ENCODE measurements at regions not wholly inside any gene's neighbourhood (a gene's known extent, or its start where the extent isn't known, plus 50 kb on each side); places are given as distances from the start of the nearest gene placed in this dataset.

DNA sequence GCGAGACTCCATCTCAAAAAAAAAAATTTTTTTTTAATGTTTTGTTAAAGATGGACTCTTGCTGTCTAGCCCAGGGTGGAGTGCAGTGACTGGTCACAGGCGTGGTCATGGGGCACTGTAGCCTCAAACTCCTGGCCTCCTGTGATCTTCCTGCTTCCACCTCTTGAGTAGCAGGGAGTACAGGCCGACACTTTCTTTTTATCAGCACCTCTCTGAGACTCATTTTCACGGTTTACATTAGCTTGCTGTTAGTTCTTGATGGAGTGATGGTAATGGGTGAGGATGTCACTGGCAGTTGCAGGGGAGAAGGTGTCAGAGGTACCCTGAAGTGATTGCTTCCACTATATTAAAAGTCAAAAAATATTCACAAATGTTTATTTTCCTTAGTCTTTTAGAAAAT is 95.3 kb upstream of the MTPN start:
- DNase-seq (ENCODE audit: low read depth), result no peak

DNA sequence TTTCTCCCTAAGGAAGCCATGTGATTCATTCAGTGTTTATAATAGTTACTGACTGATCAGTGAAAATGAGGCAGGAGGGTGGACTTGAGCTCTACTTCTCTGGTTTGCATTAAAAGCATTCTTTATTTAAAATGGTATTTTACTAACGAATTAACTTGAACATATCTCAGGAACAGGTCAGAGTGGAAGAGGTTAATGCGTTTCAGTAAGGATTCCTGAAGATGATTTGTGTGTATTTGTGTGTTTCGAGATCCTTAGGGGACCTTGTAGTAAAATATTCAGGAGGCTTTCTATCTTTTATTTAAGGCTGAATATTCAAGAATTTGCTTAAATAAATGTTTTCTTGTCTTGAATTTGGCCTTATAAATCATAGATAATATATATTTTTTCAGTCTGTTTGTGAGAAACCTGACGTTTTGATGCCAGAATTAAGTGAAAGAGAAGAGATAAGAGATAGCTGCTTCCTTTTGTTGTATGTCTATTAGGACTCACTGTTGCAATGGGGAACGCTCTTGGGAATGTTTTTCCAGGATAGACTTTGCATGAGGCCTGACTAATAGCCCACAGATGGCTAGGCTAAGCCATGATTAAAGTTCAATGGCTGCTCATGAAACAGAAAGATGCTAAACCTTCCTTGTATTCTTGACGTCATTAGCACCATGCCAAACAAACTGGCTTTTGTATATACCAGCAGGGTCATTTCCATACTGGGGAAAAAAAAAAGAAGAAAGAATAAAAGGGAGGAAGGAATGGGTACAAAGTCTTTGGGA is 93.8 kb upstream of the MTPN start:
- peak; percentile 30 for DNase-seq (ENCODE audit: low read depth)

GRCh38 chr7:136069840-136070529 is 92.8 kb upstream of the MTPN start:
- DNase-seq (ENCODE audit: low read depth), result no peak

DNA sequence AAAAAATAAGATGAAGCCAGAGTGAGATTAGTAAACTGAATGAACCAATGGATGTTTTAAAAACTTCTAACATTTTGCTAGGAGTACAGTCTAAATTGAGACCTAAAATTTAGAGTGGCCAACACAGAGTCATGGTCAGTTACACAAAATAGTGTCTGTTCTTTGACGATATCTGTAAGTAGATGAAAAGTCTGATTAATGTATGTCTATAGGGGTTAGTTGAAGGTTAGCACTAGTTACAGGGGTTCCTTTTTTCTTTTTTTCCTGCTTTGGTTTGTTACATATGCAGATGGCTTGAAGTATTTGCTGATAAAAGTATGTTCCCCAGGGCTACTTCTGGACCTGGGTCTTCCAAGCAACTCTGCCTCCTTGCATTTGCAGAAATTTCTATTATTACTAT is 90.1 kb upstream of the MTPN start:
- no peak for DNase-seq (ENCODE audit: low read depth)

GRCh38 chr7:136066304-136067143 is 89.4 kb upstream of the MTPN start:
- peak; percentile 57 for DNase-seq (ENCODE audit: low read depth)

DNA sequence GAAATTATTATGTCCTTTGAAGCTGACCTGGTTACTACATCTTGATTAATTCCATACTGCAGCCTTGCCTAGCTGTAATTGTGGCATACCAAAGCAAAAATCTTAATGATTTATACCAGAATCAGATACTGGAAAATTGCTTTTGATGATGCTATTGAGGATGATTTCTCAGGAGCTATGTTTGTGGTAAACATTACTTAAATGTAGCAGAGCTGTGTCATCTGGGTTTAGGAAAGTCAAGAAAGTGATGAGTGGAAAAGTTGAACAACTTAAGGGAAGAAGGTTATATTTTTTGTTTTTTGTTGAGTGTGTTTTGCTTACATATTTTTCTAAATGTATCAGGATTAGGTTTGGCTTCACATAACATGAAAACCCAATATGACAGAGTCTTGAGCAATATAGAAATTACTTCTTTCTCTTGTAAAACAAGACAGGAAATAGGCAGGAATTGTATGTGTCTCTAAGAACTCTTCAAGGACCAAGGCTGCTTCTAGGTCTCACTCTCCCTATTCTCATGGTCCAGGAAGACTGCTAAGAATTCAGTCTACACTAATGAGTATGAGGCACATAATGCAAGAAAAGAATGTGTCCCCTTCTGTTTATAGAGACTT is 87.6 kb upstream of the MTPN start:
- DNase-seq (ENCODE audit: low read depth), result no peak

GRCh38 chr7:136064081-136064480 is 86.9 kb upstream of the MTPN start:
- peak; percentile 38 for DNase-seq (ENCODE audit: low read depth)

GRCh38 chr7:136063326-136063666 is 86.1 kb upstream of the MTPN start:
- DNase-seq (ENCODE audit: low read depth), result no peak

GRCh38 chr7:136062625-136063325 is 85.6 kb upstream of the MTPN start:
- peak; percentile 85 for DNase-seq (ENCODE audit: low read depth)

- DNase-seq (ENCODE audit: low read depth), result peak; percentile 33
These were observed 84.3 kb upstream of the MTPN start for GRCh38 chr7:136061433-136061832.

DNA sequence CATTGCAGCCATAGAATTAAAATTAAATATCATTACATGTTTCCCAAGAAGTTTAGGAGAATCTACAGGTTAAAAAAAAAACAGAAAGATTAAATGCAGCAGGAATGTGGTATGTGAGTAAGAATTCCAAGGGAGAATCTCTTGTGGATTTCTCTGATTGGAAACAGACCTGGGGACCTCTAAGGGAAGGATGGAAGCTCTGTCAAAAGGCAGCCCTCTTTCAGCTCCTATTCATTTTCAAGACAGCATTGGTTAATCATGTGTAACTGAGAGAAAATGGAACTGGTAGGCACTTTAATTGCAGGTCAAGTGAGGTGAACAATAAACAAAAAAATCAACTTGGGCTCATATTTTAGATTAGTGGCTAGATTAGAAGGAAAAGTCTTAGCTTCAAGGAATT is 81.4 kb upstream of the MTPN start:
- DNase-seq (ENCODE audit: low read depth), result no peak

DNA sequence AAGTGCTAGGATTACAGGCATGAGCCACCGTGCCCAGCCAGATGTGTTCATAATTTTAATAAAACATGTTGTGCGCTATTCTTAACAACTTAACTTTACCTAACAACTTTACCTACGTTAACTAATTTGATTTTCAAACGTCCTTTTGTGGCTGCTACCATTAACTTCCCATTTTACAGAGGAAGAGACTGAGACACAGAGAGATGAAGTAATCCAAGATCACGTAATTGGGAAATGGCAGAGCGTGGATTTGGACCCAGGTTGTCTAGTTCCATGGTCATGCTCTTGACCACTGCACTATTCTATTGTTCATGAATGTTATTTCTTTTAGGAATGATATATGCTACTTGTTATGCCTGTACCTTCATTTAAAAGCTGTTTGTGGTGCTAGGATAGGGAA is 80.3 kb upstream of the MTPN start:
- no peak for DNase-seq (ENCODE audit: low read depth)

DNA sequence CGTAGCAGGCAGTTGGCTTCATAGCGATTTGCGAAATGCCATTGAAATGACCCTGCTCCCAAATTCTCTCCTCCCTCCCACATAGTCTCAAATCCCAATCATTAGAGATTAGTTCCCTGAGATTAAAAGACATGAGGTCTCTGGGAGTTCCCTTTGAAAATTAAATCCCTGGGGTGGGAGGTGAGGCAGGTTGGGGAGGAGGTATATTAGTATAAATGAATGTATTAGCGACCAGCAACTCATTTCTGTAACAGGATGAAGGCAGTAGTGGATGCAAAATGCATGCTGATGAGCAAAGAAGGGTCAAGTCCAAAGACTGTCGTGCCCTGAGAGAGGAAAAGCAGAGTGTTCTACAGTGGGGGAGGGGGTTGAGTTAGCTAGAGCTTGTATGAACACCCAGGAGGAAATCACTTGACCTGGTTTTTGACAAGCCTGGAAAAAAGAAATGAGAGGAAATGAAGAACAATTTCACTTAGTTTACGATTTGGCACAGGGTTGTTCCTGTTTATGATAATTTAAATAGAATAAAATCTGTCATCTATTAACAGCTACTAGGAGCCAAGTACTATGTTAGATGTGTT is 79.6 kb upstream of the MTPN start:
- DNase-seq (ENCODE audit: low read depth), result no peak

DNA sequence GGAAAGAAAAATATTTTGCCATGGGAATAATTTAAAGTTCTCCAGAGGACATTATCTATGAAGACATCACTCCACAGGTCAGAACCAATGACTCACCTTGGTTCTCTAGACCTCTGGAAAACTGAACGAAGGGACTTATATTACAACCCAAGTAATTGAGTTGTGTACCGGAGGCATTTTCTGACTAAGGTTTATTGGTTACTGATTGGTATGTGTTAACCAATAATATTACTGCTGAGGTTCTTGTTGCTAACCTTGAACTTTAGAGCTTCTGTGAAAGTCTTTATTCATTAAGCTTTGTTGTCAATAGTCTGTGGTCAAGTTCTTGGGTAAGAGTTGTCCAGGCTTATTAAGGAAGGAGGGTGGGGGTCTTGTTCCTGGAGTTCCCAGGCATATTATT is 78.1 kb upstream of the MTPN start:
- no peak for DNase-seq (ENCODE audit: low read depth)

- peak; percentile 50 for DNase-seq (ENCODE audit: low read depth)
These were observed 76.7 kb upstream of the MTPN start for GRCh38 chr7:136053689-136054485.

DNA sequence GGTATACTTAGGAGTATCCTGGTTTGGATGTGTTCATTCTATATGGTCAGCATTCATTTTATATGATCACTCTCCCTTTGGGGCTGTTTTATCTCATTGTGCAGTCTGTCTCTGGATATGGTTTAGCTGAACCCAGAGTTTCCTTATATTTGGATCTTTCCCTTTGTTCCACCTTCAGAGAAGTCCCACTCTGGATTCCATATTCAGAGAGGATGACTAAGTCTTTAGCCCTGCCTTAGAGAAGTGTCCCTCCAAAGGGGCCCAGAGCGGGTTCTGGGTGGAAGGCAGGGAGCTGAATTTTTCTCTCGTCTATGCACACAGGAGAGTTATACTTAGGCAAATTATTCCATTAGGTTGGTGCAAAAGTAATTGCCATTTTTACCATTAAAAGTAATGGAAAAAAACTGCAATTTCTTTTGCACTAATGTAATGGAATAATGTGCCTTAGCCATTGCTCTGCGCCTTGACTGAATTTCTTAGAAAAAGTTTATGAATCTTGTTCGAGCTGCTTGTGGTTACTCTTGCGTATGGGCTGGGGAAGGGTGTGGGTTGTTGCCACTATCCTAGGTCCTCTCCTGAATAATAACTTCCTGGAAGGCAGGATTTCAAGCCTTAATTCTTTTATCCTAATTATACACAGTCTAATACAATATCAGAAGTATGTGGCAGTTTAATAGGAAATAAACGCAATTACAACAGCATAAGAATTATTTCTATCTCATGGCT is 74.2 kb upstream of the MTPN start:
- DNase-seq (ENCODE audit: low read depth), result no peak

DNA sequence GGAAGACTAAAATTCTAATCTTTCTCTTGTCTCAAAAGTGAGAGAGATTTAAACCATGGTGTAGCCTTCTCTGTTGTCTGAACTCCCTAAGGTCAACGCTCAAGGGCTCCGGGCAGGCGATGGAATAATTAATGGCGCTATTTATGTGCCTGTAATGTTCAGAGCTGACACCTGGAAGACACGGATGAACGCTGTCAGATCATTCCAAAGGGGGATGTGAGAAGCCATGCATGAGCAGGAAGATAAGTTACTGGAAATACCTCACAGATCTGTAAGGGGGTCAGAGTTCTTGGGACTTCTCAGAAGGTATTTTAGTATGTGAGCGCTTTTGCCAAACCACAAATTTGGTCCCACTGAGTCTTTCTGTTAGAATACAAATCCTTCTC is 73.3 kb upstream of the MTPN start:
- no peak for DNase-seq (ENCODE audit: low read depth)

DNA sequence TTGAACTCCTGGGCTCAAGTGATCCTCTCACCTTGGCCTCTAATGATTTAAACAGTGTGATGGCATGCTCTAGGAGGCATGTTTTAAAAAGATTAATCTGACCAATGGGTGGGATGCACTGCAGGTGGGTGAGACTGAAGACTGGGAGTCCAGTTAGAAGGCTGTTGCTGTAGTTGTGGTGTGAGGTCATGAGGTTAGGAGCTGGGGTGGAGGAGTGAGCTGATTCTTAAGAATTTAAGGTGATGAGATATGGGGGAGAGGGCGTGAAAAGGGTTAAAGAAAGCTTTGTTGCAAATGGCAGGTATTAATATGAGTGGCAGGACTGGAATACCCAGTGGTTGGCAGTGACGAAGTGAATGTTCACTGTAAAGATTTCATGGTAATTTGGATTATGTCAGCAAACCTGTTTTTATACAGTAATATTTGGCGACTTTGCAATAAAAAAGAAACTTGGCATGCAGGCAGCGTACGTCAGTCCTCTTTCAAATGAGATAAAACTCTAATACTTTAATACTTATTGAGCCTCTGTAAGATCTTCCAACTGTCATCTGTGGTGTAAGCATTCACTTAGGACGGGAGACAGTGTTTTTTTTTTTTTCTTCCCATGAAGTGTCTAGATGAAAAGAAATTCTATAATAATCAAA is 72.8 kb upstream of the MTPN start:
- DNase-seq (ENCODE audit: low read depth), result no peak

GRCh38 chr7:136049117-136049516 is 72.0 kb upstream of the MTPN start:
- DNase-seq (ENCODE audit: low read depth), result no peak

Measured in myocyte (in vitro differentiated cells).